GM12872 (cell line): ENCODE measurements at regions not wholly inside any gene's neighbourhood (a gene's known extent, or its start where the extent isn't known, plus 50 kb on each side); places are given as distances from the start of the nearest gene placed in this dataset.

Experiments used
- TF ChIP-seq, protein P1 (sequence below): IDR thresholded peaks from 3 replicates; pipeline ENCODE4 v1.5.1; 2011; ENCODE audit warnings: low read depth, mild to moderate bottlenecking, low read length, moderate library complexity; ENCODE audit not compliant: insufficient read depth

- TF ChIP-seq, protein P1, sequence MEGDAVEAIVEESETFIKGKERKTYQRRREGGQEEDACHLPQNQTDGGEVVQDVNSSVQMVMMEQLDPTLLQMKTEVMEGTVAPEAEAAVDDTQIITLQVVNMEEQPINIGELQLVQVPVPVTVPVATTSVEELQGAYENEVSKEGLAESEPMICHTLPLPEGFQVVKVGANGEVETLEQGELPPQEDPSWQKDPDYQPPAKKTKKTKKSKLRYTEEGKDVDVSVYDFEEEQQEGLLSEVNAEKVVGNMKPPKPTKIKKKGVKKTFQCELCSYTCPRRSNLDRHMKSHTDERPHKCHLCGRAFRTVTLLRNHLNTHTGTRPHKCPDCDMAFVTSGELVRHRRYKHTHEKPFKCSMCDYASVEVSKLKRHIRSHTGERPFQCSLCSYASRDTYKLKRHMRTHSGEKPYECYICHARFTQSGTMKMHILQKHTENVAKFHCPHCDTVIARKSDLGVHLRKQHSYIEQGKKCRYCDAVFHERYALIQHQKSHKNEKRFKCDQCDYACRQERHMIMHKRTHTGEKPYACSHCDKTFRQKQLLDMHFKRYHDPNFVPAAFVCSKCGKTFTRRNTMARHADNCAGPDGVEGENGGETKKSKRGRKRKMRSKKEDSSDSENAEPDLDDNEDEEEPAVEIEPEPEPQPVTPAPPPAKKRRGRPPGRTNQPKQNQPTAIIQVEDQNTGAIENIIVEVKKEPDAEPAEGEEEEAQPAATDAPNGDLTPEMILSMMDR = no peak
Observed at GRCh38 chr3:82000350-82000749, 238.9 kb upstream of the GBE1 start.

DNA sequence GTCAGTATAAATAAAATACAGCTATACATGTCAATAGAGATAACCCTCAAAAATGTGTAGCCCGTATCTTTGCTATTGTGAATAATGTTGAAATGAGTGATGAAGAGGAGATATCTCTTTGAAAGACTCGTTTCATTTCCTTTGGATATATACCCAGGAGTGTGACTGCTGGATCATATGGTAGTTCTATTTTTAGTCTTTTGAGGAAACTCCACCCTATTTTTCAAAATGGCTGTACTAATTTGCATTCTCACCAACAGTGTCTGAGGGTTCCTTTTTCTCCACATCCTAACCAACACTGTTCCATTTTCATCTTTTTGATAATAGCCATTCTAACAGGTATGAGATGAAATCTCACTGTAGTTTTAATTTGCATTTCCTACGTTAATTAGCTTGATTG lies 237.5 kb upstream of the GBE1 start:
- TF ChIP-seq, protein P1 = no peak

- TF ChIP-seq, protein P1 = no peak
Observed at GRCh38 chr3:81998139-81998755, 236.8 kb upstream of the GBE1 start.

- TF ChIP-seq, protein P1 = no peak
Observed at GRCh38 chr3:81997390-81997789, 235.9 kb upstream of the GBE1 start.

GRCh38 chr3:81995329-81995728 lies 233.9 kb upstream of the GBE1 start:
- TF ChIP-seq, protein P1 = no peak

GRCh38 chr3:81989758-81990157 lies 228.3 kb upstream of the GBE1 start:
- TF ChIP-seq, protein P1 = no peak

DNA sequence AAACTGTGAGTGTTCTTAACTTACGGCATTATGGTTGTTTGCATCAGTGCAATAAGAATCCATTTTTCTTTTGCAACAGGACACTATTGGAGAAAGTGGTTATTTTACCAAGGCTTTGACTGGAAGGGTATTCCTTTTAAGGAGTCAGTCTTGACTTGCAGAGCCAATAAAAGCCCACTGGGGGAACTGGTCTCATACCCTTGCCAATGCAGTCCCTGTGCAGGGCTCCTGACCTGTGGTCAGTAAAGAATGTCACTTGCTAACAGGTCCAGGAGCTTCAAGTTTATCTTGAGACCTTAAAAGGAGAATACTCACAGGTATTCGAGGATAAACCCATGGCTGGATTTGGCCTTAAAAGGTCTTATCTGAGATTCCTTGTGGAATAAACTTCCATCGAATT lies 227.8 kb upstream of the GBE1 start:
- TF ChIP-seq, protein P1 = no peak
